Stimulated activated CD4-positive, alpha-beta T cell treated with anti-CD3 and anti-CD28 coated beads, Interleukin-12 subunit alpha, Interleukin-12 subunit beta, amount 100 ng/mL, for 4 hours (primary cell): ENCODE measurements at regions not wholly inside any gene's neighbourhood (a gene's known extent, or its start where the extent isn't known, plus 50 kb on each side); places are given as distances from the start of the nearest gene placed in this dataset.

ENCODE experiments used
- DNase-seq: peaks from one replicate; pipeline ENCODE4 v3.0.0-alpha.2; 2020

DNA sequence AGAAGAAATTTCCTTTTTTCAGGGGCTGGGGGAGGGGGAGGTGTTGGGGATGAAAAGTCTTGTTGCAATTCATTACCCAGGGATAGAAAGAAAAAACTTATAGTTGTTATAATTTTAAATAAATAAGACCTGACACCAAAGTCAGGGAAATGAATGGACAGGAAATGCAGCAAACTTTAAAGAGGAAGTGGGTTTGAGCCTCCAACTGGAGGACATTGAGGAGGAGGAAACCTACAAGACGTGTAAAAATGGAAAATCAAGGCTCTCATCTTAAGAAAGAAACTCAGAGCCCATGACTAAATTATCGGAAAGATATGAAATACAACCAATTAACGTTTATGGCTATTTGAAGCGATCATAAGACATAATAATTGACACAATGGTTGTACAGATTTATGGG lies 54.4 kb downstream of the NIBAN1 start:
- DNase-seq, result no peak

DNA sequence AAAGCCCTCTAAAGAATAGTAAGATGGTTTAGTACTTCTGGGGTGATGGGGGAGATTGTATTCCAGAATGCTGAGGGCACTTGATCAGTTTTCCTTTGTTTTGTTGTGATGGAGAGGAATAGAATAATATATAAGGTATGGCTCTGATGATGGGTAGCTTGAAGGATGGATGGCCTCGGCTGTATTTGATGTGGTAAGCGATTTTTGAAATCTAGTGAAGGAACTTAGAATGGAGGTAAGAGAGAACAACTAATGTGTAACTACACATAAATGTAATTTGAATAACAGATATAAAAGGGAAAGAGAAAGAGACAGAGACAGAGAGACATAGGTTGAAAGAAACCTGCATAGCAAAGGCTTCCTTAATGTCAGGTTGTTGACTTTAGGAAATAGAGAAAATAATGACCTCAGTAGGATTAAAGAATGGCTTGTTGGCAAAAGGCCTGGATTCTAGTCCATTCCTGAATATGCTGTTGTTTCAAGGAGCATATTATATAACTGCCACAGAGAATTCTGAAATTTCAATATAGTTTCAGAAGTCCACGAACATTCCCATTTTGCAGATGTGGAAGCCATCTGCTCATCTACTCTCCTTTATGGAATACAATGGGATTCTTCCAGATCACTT lies 58.7 kb downstream of the NIBAN1 start:
- no peak for DNase-seq

DNA sequence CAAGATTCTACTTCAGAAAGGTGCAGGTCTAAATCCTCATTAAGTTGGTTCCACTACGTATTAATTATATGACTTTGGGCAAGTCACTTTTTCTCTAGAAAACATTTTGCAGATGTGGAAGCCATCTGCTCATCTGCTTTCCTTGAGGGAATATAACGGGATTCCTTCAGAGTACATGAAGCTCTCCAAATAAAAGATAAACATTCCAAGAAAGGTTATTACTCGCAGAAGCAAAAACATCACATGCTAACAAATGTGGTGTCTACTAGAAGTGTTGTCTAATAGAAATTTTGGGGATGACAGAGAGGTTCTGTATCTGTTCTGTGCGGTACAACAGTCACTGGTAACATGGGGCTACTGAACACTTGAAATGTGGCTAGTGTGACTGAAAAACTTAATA lies 60.2 kb downstream of the NIBAN1 start:
- no peak for DNase-seq

DNA sequence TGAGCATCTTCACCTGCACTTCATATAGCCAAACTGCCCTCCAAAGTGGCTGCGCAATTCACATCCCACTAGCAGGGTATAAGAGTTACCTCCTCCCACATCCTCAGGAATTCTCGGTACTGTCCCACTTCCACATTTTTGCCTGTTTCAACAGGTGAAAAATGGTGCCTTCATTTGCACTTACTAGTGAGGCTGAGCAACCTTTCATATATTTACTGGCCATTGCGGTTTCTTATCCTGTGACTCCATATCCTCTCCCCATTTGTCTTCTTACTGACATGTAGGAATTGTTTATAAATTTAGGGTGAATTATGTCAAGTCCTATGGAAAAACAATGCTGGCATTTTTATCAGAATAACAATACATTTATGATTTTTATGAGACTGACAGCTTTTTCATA lies 61.9 kb downstream of the NIBAN1 start:
- no peak for DNase-seq

DNA sequence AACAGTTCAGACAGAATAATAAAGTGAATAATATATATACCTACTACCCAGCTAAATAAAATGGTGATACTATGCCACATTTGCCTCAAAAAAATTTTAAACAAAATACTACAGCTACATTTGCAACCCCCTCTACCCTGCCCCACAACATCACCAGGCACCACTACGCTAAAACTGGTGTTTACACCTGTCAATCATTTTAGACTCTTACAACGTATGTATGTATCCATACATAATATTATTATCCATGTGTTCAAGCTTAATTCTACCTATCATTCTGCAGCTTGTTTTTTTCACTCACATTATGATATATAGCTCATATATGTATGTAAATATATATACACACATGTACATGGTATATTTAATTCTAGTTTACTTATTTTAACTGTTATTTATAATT lies 62.5 kb downstream of the NIBAN1 start:
- DNase-seq, result no peak

DNA sequence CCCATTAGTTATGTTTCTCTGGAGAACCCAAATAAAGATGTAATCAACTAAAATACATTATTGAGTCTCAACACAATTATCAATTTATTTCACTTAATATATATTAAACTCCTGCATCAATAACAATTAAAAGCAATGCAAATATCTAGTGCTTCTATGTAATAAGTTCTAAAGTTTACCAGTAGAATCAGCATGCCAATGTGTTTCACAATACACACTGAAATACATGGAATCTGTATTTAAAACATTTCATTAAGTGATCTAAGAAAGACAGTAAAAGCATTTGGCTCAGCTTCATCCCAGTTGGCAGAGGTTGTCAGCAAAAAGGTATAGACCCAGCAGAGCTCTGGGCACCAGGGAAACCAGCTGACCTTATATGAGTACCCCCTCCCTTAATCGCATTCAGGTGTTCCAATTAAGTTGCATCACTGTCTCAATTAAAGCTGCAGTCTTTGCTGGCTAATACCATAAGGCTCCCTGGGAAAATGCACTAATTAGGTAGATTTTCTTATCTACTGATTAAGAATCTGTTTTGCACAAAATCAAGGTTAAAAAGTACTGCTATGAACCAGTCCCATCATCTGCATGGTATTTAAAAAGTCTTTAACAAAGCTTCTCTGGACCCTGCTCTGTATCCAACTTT lies 63.1 kb downstream of the NIBAN1 start:
- DNase-seq, result no peak

DNA sequence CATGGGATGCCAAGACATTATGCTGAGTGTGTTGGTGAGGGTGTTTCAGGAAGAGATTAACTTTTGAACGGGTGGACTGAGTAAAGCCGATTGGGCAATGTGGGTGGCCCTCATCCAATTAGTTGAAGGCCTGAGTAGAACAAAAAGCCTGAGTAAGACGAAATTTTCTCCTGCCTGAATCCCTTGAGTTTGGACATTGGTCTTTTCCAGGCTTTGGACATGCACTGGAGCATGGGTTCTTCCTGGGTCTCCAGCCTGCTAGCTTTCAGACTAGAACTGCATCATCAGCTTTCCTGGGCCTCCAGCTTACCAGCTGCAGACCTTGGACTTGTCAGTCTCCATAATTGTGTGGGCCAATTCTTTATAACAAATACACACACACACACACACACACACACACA lies 63.6 kb downstream of the NIBAN1 start:
- DNase-seq, result no peak

DNA sequence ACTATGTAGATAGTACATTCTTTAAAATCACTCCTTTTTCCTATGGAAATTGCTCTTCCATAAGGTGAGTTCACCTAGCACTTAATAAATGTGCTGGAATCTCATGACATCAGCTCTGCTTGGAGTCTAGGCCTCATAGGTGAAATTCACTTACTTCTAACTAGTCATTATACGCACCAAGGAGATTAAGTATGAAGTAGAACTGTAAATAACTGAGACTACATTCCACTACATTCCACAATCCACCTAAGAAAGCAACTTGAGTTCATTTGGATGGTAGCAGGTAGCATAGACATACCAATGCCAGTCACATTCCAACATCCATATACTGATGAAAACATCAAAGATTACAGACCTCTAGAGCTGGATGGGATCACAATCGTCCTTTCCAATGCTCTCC lies 64.3 kb downstream of the NIBAN1 start:
- no peak for DNase-seq

DNA sequence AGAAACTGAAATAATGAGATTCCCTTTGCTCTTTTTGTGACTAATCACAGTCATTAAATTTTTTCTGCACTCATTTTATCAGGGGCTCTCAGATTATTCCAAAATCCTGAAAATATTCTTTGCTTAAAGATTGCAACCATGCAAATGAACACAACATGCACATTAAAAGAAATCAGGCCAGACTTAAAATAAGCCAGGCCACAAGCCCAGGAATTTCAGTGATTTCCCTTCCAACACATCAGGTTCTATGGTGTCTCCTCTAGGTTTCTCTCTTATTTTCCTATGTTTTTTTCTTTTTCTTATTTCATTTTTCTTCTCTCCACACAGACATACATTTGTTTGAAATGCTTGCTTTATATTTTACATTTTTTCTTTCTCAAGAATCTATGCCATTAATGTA lies 65.3 kb downstream of the NIBAN1 start:
- DNase-seq, result no peak

DNA sequence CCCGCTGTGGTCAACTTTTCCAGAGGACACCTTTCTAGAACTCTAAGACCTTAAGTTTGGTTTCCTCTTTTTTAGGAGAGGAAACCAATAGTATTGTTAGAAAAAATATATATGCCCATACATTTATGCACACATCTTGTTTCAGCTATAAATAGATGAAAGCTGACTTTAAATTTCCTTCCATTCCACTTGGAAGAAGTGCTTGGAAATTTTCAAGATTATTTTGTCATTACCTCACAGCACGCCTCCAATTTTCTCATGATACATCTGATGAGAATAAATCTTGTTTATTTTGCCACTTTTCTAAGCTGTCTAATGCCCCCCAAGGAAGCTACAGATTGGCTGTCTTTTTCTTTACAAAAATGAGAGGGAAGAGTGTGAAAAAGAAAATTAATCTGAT lies 65.8 kb downstream of the NIBAN1 start:
- DNase-seq, result no peak

DNA sequence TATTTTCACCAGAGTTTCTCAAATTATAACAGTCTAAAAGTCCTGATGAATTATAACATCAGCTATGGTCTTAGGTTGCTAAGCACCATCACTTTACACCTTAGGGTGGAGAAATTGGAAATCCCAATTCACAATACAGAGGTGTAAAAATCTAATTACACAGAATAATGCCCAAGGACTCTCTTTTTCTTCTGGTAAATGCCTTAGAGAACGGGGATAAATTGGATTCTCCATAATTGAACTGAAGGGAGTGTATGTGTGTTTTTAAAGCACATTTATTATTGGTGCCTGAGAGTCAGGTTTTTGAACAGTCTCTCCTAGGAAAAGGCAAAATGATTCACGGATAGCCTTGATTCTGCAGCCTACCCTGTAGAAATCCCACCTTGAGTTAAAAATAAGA lies 66.8 kb downstream of the NIBAN1 start:
- DNase-seq, result no peak

DNA sequence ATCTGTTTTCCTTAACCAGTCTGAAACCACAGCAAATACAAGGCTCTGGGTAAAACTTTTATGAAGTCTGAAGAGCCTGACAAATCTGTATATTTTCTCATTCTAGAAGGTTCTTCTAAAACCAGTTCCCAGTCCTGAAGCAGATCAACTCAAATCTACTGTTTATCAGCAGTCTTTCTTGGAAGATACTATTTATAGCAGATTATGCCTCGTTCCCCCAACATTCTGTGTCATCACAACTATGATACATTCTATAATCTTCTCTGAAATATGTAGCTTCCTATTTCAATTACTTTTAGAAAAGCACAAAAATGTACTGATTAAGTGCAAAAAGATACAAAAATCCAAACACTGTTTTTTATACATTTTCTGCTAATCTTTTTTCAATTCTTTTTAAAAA lies 67.5 kb downstream of the NIBAN1 start:
- DNase-seq, result no peak

DNA sequence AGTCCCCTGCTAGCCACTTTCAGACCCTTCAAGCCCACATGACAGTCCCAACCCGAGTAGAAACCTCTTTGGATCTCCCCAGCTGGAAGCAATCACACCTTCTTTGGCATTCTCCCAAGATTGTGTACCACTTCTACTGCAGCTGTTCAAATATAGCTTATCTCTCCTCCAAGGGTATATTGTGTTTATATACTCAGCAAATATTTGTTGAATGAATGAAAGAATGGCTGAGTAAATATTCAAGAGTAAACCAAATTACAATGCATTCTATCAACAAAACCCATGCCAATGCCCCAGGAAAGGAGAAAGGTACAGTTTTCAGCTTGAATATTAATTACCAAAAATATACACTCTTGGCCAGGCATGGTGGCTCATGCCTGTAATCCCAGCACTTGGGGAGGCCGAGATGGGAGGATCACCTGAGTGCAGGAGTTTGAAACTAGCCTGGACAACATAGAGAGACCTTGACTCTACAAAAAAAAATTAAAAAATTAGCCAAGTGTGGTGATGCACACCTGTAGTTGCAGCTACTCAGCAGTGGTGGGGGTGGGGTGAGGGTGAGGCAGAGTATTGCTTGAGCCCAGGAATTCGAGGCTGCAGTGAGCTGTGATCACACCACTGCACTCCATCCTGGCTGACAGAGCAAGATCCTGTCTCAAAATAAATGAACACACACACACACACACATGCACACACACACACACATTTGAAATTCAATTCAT lies 68.5 kb downstream of the NIBAN1 start:
- no peak for DNase-seq

DNA sequence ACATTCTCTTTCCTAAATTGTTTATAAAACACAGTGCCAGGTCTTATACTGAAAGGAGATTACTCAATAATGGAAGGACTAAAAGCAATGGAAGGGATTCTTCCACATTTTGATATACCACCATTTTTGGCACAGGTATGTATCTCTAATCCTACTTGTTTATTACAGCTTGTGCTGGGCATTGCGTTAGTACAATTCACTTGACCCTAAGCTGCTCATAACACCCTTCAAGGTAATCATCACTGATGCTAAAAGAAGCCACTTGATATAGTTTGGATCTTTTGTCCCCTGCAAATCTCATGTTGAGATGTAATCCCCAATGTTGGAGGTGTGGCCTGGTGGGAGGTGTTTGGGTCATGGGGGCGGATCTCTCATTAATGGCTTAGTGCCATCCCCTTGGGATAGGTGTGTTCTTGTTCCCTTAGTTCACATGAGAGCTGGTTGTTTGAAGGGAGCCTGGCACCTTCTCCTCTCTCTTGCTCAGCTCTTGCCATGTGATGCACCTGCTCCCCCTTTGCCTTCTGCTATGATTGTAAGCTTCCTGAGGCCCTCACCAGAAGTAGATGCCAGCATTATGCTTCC lies 71.1 kb downstream of the NIBAN1 start:
- DNase-seq, result no peak

DNA sequence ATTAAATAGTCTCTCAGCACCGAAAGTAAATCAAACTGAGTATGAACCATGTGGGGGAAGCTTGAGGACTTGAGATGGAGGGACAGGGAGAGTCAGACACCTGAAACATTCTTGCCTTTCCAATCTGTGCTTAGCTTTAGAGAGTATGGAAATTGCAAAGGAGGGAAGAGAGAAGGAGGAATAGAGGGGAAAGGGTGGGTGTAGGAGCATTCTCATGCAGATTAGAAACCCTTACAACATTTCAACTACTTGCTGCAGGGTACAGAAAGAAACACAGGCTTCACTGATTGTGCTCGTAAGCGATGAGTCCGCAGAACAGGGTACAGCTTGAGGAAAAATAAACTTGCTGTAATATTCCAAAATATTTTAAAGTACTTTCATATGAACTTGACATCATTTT lies 73.8 kb downstream of the NIBAN1 start:
- no peak for DNase-seq

DNA sequence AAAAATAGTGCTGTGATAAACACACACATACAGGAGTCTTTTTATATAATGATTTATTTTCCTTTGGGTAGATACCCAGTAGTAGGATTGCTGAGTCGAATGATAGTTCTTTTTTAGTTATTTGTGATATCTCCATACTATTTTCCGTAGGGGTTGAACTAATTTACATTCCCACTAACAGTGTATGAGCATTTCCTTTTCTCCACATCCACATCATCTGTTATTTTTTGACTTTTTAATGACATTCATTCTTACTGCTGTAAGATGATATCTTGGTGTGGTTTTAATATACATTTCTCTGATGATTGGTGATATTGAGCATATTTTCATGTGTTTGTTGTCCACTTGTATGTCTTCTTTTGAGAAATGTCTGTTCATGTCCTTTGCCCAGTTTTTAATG lies 78.3 kb downstream of the NIBAN1 start:
- no peak for DNase-seq

DNA sequence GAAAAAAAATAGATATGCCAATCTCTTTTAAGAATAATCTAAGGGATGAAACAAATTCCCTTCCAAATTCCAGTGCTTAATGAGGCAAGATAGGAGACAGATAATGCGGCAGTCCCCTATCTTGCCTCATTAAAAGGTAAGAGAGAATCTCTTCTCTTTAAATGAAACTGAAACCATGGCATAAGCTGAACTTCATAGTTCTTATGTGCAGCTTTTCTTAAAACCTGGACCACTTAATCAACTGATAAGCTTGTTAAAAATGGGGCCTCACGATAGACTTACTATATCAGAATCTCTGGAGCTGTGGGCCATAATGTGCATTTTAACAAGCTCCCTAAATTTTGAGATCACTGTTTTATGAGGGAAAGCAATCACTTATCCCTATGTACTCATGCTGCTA lies 79.2 kb downstream of the NIBAN1 start:
- DNase-seq, result no peak

DNA sequence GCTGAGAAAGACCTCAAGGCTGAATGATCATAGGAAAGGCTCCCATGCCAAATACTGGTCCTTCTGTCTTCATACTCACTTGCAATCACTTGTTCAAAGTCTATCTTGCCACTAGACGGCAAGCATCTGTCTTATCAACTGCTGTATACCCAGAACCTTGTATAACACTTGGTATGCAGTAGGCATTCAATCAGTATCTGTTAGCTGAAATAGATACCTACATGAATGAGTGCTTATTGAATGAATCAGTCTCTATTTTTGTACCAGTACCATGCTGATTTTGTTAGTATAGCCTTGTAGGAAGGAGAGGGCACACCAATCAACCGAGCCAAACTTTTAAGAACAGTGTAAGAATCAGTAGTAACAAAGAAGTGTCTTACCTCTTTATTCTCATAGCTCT lies 80.6 kb downstream of the NIBAN1 start:
- DNase-seq, result no peak

DNA sequence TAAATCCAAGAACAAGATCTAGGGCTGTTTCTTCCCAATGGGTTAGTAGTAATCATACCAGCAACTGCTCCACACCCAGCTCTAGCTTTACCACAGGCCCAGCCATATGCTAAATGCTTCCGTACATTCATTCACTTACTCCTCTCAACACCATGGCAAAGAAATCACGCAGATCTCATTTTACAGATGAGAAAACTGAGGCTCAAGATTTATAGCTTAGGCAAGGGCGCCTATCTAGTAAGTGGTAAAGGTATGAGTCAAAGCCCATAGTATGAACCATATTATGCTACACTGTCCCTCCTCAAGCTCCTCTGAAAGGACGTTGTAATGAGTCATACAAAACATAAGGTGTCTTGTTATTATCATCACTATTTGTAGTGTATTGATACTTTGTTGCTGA lies 82.2 kb downstream of the NIBAN1 start:
- no peak for DNase-seq

DNA sequence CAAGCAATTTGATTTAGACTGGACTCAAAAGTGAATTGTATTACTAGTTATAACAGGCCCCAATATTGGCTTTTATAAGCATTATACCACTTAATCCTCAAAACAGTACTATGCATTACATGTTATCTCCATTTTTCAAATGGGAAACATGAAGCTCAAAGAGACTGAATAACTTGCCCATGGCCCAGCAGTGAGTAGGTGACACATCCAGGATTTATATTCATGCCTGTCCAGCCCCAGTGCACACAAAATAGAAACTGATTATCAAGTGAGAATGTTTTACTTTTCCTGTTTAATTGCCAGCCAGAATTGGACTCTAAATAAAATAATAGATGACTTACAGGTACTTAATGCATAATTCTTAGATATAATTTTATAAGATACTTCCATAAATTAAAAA lies 82.9 kb downstream of the NIBAN1 start:
- DNase-seq, result no peak

DNA sequence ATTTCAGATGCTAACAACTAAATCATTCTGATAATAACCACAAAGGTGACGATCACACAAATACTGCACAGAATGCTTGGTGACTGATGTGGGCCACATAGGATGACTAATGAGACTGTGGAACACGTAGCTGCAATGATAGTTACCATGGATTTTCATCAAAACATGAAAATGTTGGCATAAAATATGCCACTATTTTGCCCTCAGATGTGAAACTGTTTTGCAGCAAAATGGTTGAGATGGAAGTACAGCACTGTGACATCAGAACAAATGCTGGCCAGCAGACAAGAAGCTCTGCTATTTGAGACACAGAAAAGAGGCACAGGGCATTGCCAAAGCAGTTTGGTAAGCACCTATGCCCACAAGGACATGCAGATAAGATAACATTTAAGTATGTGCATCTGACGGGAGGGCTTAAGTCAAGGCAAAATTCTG lies 83.8 kb downstream of the NIBAN1 start:
- no peak for DNase-seq

DNA sequence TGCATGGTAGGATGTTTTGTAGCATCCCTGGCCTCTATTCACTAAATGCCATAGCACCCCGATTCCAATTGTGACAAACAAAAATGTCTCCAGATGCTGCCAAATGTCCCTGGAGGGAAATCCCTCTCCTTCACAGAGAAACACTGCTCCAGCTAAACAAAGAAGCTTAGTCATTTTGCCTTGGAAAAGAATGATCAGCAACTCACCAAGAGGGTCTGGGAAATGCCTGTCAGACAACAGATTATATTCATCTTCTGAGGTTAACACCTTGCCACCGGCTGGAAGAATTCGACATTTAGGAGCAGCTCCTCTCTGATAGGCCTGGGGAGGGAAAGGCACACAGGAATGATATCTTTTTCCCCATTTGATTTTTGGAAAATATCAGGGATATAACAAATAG lies 84.4 kb downstream of the NIBAN1 start:
- no peak for DNase-seq

DNA sequence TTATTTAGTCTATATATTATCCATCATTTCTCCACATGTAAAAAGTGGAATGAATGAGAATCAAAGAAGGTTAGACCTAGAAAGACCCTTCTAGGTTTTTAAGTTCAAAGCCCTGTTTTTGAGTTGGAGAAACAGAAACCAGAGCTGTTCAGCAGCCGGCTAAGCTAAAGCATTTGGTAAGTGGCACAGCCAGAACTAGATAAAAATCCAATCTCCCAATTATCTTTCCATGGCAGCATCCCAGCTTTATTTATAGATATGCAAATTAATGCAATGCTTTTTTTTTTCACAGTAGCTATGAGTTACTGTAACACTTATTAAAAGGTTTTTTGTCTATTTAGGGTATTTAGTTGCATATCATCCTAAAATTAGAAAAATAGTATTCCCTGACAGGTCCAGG lies 85.1 kb downstream of the NIBAN1 start:
- DNase-seq, result no peak

DNA sequence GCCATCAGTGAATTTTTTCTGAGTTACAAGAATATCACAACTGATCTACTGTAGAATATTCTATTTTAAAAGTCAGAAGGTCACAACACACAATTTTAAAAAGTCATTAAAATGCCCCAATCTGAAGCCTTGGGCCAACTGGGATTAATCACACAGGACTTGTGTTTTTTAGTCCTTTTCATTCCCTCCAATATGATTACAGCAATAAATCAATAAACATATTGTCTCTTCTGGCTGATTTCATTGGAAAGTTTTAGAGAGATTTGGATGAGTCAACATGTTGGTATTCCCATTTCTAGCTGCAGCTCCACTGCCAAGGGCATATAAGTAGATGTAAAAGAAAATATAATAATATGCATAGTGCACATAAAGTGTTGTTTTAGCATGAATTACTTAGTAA lies 85.8 kb downstream of the NIBAN1 start:
- DNase-seq, result no peak
